Muscle layer of colon (tissue), 2 donors: ENCODE measurements at regions not wholly inside any gene's neighbourhood (a gene's known extent, or its start where the extent isn't known, plus 50 kb on each side); places are given as distances from the start of the nearest gene placed in this dataset.
"Not testable (repeated sequence)": the region's sequence is repeated elsewhere in the genome, so short reads cannot be mapped to it uniquely, and the experiment has no call there.

Source experiments
- H3K27ac ChIP-seq: one replicate; pipeline ENCODE4 v1.7.0; 2013; ENCODE audit warnings: low read depth, mild to moderate bottlenecking, low read length, moderate library complexity
- H3K27me3 ChIP-seq, 2 donors: one replicate each; pipeline ENCODE4 v1.7.0; 2013; ENCODE audit warnings: low read length in 2 of 2, mild to moderate bottlenecking in 2 of 2; ENCODE audit not compliant: insufficient read depth in 2 of 2, control insufficient read depth in 1 of 2
- H3K36me3 ChIP-seq: one replicate; pipeline ENCODE4 v1.7.0; 2013; ENCODE audit warnings: mild to moderate bottlenecking, low read length; ENCODE audit not compliant: insufficient read depth
- H3K4me1 ChIP-seq: one replicate; pipeline ENCODE4 v1.7.0; 2013; ENCODE audit warnings: mild to moderate bottlenecking, low read length; ENCODE audit not compliant: insufficient read depth
- H3K4me3 ChIP-seq, 2 donors: one replicate each; pipeline ENCODE4 v1.7.0; 2013; ENCODE audit warnings: low read length in 2 of 2, low read depth in 1 of 2, mild to moderate bottlenecking in 1 of 2, moderate library complexity in 1 of 2
- H3K9ac ChIP-seq: one replicate; pipeline ENCODE4 v1.7.0; 2013; ENCODE audit warnings: low read length
- H3K9me3 ChIP-seq: one replicate; pipeline ENCODE4 v1.7.0; 2013; ENCODE audit warnings: mild to moderate bottlenecking, low read length
- donor health status: abdominal sarcoma.
- donor health status: Adenocarcinoma of cecum.

DNA sequence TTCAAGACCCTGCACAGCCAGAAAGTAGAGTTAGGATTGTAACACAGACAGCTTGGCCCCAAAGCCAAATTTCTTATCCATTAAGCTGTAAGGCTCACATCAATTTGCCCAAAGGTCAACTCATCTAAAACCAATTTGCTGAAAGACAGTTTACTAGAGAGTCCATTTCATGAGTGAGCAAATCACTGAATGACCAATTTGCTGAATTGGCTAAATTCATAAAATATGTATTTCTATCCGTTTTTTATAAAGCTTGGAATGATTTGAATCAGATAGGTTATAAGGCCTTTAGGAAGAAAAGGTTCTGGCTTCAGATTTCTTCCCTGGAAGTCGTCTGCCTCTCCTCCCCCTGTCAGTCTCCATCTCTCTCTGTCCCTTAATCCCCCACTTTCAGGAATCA is 168.1 kb downstream of the FCRL5 start:
- Histone ChIP-seq H3K9ac (no peak overlapping the region), H3K4me3 (no peak overlapping the region), H3K36me3 (no peaks in the 10 kb centered on the region), H3K27me3 (no peaks in the 10 kb centered on the region), H3K4me1 (no peaks in the 10 kb centered on the region), H3K27ac (no peak overlapping the region), H3K9me3 (no peaks in the 10 kb centered on the region)

DNA sequence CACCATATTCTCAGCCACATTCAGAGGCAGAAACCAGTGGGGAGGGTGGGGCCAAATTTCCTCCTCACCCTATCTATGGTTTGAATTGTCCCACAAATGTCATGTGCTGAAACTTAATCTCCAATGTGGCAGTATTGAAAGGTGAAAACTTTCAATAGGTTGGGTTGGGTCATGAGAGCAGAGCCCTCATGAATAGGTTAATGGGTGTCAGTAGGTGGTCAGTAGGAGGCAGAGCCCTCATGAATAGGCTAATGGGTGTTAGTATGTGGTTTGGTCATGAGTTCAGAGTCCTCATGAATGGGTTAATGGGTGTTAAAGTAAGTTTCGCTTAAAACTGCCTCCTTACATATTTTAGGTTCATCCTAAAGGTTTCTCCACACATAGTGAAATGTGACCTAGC is 170.0 kb downstream of the FCRL5 start:
- no peak overlapping the region for H3K27ac ChIP-seq
- no peaks in the 10 kb centered on the region for H3K27me3 ChIP-seq
- no peak overlapping the region for H3K9ac ChIP-seq
- no peaks in the 10 kb centered on the region for H3K4me1 ChIP-seq
- H3K36me3 ChIP-seq, result no peaks in the 10 kb centered on the region
- H3K4me3 ChIP-seq, result no peak overlapping the region
- H3K9me3 ChIP-seq, result no peaks in the 10 kb centered on the region

DNA sequence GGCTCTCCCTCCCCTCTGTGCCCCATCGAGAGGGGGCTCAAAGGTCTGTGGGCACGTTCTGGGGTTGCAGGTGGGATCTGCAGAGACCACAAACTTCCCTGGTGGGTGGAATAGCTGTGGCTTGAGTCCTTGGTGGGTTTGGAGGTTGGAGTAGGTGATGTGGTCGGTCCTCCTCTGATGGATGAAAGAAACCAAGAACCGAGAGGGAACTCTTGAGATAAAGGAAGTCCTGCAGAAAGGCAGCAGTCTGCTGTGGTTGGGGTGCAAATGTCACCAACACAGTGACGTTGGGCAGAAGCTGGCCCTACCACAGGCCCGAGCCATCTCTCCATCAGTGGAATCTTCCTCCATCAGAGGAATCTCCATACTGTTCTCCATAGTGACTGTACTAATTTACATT is 171.8 kb downstream of the FCRL5 start:
- Histone ChIP-seq H3K27ac (no peak overlapping the region), H3K9me3 (no peaks in the 10 kb centered on the region), H3K36me3 (no peaks in the 10 kb centered on the region), H3K4me1 (no peaks in the 10 kb centered on the region), H3K27me3 (no peaks in the 10 kb centered on the region), H3K9ac (no peak overlapping the region), H3K4me3 (no peak overlapping the region)

DNA sequence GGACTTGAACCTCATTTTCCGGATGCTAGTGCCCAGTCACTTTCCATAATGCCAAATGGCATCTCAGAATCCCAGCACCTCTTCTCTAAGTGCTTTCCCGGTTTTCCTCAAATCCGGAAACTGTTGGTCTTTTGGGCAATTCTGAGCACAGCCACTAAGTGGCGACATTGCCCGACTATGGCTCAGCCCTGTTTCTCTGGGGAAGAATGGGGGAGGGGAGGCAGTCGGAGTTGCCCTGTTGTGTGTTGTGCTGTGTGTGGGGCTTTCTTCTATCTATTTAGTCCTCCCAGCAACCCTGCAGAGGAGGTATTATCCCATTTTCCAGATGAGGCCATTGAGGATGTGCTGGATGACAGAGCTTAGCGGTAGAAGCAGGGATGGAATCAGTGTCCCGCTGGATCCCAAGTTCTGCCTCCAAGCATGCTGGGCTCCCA is 175.0 kb downstream of the FCRL5 start:
- H3K27me3 ChIP-seq, H3K9ac ChIP-seq, H3K36me3 ChIP-seq, H3K9me3 ChIP-seq, H3K27ac ChIP-seq, H3K4me1 ChIP-seq, H3K4me3 ChIP-seq: not testable (repeated sequence)

DNA sequence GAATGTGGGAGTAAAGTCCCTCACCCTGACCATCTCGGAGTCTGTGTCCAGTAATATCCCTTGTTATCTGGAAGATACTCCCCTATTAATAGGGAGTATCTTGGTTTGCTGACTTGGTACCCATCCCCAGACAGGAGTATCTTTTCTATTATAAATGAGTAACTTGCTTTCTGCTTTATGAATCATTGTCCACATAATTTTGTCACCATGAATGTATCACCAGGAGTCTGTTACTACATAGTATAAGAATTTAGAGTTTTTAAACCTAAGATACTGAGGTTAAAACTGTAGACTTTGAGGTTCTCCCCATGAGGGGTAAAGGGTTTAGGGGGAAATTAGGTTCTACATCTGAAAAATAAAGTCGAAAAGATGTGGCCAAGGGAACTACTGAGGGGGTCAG is 175.6 kb downstream of the FCRL5 start:
- Histone ChIP-seq H3K9ac (no peak overlapping the region), H3K9me3 (no peaks in the 10 kb centered on the region), H3K36me3 (no peaks in the 10 kb centered on the region), H3K4me3 (no peak overlapping the region), H3K4me1 (no peaks in the 10 kb centered on the region), H3K27me3 (no peaks in the 10 kb centered on the region), H3K27ac (no peak overlapping the region)

DNA sequence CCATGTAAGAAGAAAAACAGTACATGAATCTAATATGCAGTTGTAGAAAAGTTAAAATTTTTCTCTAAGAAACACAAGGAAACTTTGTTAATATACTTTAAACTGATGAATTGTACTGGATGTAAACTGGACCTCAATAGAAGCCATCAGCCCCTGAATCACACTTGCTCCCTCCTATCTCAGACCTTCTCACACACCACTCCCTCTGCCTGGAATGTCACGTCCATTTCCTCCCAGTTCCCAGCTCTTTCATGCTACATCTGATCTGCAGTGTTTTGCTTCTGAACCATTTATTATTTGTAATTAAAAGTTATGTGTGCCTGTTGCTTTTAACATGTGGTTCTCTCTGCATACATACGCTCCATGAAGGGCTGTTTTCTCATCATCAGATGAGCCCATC is 180.0 kb downstream of the FCRL5 start:
- H3K27me3 ChIP-seq, H3K4me1 ChIP-seq, H3K9ac ChIP-seq, H3K4me3 ChIP-seq, H3K9me3 ChIP-seq, H3K27ac ChIP-seq, H3K36me3 ChIP-seq: not testable (repeated sequence)

DNA sequence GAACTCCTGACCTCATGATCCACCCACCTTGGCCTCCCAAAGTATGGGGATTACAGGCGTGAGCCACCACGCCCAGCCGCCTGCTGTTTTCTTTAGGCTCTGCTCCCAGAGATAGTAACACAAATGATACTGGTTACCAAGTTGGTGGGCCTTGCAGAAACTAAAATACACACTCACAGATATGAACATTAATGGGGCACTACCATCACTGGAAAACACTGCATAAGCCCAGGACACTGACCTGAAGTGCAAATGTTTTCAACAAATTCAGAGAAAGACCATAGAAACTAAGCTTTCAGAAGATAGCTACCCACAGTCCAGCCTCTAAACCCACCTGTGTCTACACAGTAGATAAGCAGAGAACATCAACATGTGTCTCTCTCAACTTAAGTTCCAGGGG is 180.5 kb downstream of the FCRL5 start:
- no peaks in the 10 kb centered on the region for H3K4me1 ChIP-seq
- H3K9me3 ChIP-seq, result no peaks in the 10 kb centered on the region
- no peaks in the 10 kb centered on the region for H3K36me3 ChIP-seq
- no peak overlapping the region for H3K27ac ChIP-seq
- H3K9ac ChIP-seq, result no peak overlapping the region
- no peaks in the 10 kb centered on the region for H3K27me3 ChIP-seq
- H3K4me3 ChIP-seq, result no peak overlapping the region

DNA sequence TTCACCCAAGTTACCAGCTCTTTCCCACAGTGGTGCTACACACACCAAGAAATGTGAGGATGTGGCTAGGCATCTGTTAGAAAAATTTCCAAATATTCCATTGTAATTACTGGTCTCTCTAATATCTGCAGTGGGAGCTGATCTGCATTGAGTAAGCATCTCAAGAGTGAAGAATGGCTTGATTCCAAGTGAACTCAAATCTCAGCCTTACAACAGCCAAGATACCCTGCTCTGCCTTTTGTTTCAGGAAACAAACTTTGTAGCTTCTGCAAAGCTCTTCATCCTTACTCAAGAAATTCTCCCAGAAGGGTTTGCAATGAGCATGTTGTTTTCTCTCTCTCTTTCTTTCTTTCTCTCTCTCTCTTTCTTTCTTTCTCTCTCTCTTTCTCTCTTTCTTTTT is 181.1 kb downstream of the FCRL5 start:
- H3K4me1 ChIP-seq, result no peaks in the 10 kb centered on the region
- no peaks in the 10 kb centered on the region for H3K27me3 ChIP-seq
- H3K4me3 ChIP-seq, result no peak overlapping the region
- no peaks in the 10 kb centered on the region for H3K36me3 ChIP-seq
- no peaks in the 10 kb centered on the region for H3K9me3 ChIP-seq
- H3K27ac ChIP-seq, result no peak overlapping the region
- H3K9ac ChIP-seq, result no peak overlapping the region

DNA sequence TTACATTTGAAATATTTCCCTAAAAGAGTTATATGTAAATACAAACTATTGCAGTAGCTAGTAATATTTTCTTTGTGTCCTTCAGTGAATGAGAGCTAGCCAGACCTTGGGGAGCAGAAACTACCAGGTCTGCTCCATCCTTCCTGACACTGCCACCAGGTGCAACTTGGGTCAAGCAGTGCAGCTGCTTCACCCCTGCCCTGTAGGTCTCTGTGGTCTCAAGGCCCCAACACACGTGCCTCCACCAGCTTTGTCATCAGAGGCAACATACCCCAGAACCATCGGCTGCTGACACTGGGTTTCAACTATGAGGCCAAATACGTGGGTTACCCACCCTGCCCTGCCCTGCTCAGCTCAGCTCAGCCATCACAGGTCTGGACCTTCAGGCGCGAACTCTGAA is 181.6 kb downstream of the FCRL5 start:
- Histone ChIP-seq H3K36me3 (no peaks in the 10 kb centered on the region), H3K4me1 (no peaks in the 10 kb centered on the region), H3K27ac (no peak overlapping the region), H3K4me3 (no peak overlapping the region), H3K9ac (no peak overlapping the region), H3K27me3 (no peaks in the 10 kb centered on the region), H3K9me3 (no peaks in the 10 kb centered on the region)

DNA sequence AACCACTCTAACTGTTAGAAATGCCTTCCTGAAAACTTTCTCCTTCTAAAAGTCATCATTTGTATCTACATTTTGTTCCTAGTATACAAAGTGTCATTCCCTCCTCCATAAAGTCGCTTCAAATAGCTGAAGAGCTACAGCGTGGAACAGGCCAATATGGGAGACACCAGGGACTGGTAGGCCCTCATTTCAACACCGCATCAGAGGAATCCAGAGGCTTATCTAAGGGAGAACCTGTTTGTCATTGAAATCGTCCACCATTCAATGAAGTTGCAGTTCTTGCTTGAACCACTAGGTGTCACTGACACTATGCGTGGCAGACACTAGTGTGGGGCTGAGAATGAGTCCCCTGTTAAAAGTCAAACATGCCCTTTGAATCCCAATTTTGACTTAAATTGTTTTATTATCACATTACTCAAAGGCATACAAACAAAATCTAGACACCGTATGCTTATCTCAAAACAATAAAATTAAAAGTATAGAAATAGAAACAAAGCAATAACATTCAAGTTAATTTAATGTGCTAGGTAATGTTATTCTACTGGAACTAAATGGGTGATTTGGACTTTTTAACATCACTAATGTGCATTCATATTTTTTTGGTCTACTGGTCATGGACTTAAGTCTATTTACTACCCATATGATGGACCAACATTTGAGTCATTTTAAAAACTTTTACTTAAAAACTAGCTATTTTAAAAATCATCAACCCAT is 182.3 kb downstream of the FCRL5 start:
- Histone ChIP-seq H3K36me3 (no peaks in the 10 kb centered on the region), H3K27ac (no peak overlapping the region), H3K4me3 (no peak overlapping the region), H3K4me1 (no peaks in the 10 kb centered on the region), H3K9ac (no peak overlapping the region), H3K27me3 (no peaks in the 10 kb centered on the region), H3K9me3 (no peaks in the 10 kb centered on the region)

DNA sequence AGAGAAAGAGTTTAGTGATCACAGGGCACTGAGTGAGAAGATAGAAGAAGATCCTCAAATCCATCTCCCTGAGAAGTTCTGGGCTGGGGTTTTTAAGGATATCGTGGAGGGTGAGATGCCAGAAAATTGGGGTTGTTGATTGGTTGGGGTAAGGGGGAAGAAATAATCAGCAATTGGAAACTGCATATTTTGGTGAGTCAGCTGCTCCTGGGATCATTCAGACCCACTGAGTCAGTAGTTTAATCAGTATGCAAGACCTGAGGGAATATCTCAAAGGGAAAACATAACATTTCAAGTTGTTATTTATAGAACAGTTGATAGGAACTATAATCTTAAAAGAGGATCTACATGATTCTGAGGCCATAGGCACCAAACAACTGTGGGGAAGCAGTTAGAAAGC is 183.4 kb downstream of the FCRL5 start:
- H3K36me3 ChIP-seq, result not testable (repeated sequence)

DNA sequence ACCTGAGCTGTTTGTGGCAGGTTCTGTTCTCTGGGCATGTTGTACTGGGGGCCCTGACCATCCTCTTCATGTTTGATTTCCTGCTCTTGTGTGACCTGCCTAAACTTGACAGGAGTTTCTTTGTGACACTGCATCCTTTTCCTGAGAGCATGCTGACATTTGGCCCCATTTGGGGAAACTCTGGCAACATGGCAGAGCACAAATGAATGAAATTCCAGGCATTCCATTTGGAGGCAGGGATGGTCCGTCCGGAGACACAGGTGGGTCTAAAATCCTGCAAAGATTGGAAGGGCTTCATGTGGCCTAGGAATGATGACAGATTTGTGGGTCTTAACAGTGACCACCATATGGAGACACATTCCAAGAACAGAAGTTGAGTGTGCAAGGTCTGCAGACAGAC is 184.0 kb downstream of the FCRL5 start:
- no peak overlapping the region for H3K9ac ChIP-seq
- no peaks in the 10 kb centered on the region for H3K4me1 ChIP-seq
- H3K9me3 ChIP-seq, result no peaks in the 10 kb centered on the region
- no peak overlapping the region for H3K4me3 ChIP-seq
- no peak overlapping the region for H3K27ac ChIP-seq
- no peaks in the 10 kb centered on the region for H3K27me3 ChIP-seq
- no peaks in the 10 kb centered on the region for H3K36me3 ChIP-seq

More for the DNA sequence above, 183.4 kb downstream of the FCRL5 start:
- not testable (repeated sequence) for H3K4me3 ChIP-seq, H3K27me3 ChIP-seq, H3K4me1 ChIP-seq, H3K9me3 ChIP-seq, H3K9ac ChIP-seq, H3K27ac ChIP-seq
